GM12878 (cell line): ENCODE measurements at regions not wholly inside any gene's neighbourhood (a gene's known extent, or its start where the extent isn't known, plus 50 kb on each side); places are given as distances from the start of the nearest gene placed in this dataset.

Source experiments
- ATAC-seq: fragments of 200-7000 bp; cut with Tn5 transposase; 3 replicates; pipeline ENCODE4 v1.9.1; 2020; ENCODE audit warnings: mild to moderate bottlenecking, moderate library complexity
- BruUV-seq: library from RNA; stranded (reverse); fragments of 400-500 nt; replicated peaks from 2 replicates; lab custom pipeline; 2021; lab: Mats Ljungman, UMichigan
- CTCF ChIA-PET: fragments of 300-600 bp; sonication (Branson Sonifier 250); formaldehyde crosslinking; extraction: SDS; loops from one replicate; lab custom pipeline; 2021; ENCODE audit warnings: inconsistent platforms; lab: Yijun Ruan, JAX
- POLR2A ChIA-PET: fragments of 350-600 bp; formaldehyde crosslinking; extraction: SDS; loops from one replicate; lab custom pipeline; 2021; ENCODE audit warnings: inconsistent platforms; lab: Charles Lee
- RAD21 ChIA-PET: fragments of 300-600 bp; sonication (Branson Sonifier 250); formaldehyde crosslinking; loops from one replicate; lab custom pipeline; 2023; ENCODE audit warnings: antibody characterized with exemption; ENCODE audit not compliant: unreplicated experiment; lab: Charles Lee
- SMC1A ChIA-PET: fragments of 300-600 bp; sonication (Branson Sonifier 250); formaldehyde crosslinking; loops from one replicate; lab custom pipeline; 2023; ENCODE audit not compliant: unreplicated experiment, uncharacterized antibody; lab: Charles Lee
- DNase-seq: peaks from one replicate; pipeline ENCODE4 v3.0.0-alpha.2; 2011; ENCODE audit warnings: low read depth, low spot score
- FAIRE-seq: peaks from 3 replicates; lab custom pipeline; 2011; peaks lifted over from hg19 to GRCh38; lab: Jason Lieb, UNC
- H2AFZ ChIP-seq: 2 replicates; pipeline ENCODE4 v1.6.0; 2011; ENCODE audit warnings: low read depth, low read length, control low read depth; ENCODE audit not compliant: control insufficient read depth
- H3K27ac ChIP-seq: 2 replicates; pipeline ENCODE4 v1.5.1; 2011; ENCODE audit warnings: control low read depth; ENCODE audit not compliant: control insufficient read depth, insufficient read depth
- H3K27me3 ChIP-seq, 2 experiments: replicated peaks in 1 of 2; 2 replicates each; pipeline versions ENCODE4 v1.6.0 to v1.6.1; 2011; ENCODE audit warnings: low read length in 1 of 2; ENCODE audit not compliant: control insufficient read depth in 2 of 2, insufficient read depth in 2 of 2
- H3K36me3 ChIP-seq, 2 experiments: 2 replicates each; pipeline ENCODE4 v1.5.1; 2011; ENCODE audit warnings: low read length in 1 of 2; ENCODE audit not compliant: control insufficient read depth in 2 of 2, insufficient read depth in 2 of 2
- H3K4me1 ChIP-seq: 2 replicates; pipeline ENCODE4 v1.6.1; 2011; ENCODE audit warnings: mild to moderate bottlenecking, low read length, moderate library complexity, mixed read lengths; ENCODE audit not compliant: control insufficient read depth, insufficient read depth
- H3K4me2 ChIP-seq: 2 replicates; pipeline ENCODE4 v1.6.0; 2011; ENCODE audit warnings: control low read depth; ENCODE audit not compliant: control insufficient read depth, insufficient read depth
- H3K4me3 ChIP-seq: fragments of 200-600 bp; sonication (generic); 2 replicates; pipeline ENCODE4 v1.5.1; 2016
- H3K79me2 ChIP-seq: 2 replicates; pipeline ENCODE4 v1.6.0; 2011; ENCODE audit warnings: low read length; ENCODE audit not compliant: control insufficient read depth, insufficient read depth
- H3K9ac ChIP-seq: 2 replicates; pipeline ENCODE4 v1.8.0; 2011; ENCODE audit warnings: low read length, control low read depth, mixed read lengths; ENCODE audit not compliant: control insufficient read depth, insufficient read depth
- H3K9me3 ChIP-seq: replicated peaks from 3 replicates; pipeline ENCODE4 v1.5.1; 2011; ENCODE audit warnings: mild to moderate bottlenecking, low read length; ENCODE audit not compliant: control insufficient read depth, insufficient read depth
- H4K20me1 ChIP-seq: 2 replicates; pipeline ENCODE4 v1.6.0; 2011; ENCODE audit not compliant: control insufficient read depth, insufficient read depth
- CEBPZ ChIP-seq: fragments of 150-350 bp; IDR thresholded peaks from 2 replicates; pipeline ENCODE4 v1.6.1; 2016; ENCODE audit warnings: low read depth, low read length
- CHD4 ChIP-seq: fragments of 200-600 bp; sonication (generic); IDR thresholded peaks from 2 replicates; pipeline ENCODE4 v1.6.1; 2016; ENCODE audit warnings: mild to moderate bottlenecking
- FOXM1 ChIP-seq: IDR thresholded peaks from 2 replicates; pipeline ENCODE4 v1.6.1; 2012; ENCODE audit warnings: low read depth, mild to moderate bottlenecking, inconsistent platforms, low read length, moderate library complexity
- GABPA ChIP-seq: IDR thresholded peaks from 2 replicates; pipeline ENCODE4 v1.6.1; 2014; ENCODE audit warnings: antibody characterized with exemption, low read depth, mild to moderate bottlenecking, inconsistent platforms
- GATAD2B ChIP-seq: fragments of 450-650 bp; conservative IDR thresholded peaks from 2 replicates; pipeline ENCODE4 v1.6.1; 2017; ENCODE audit warnings: low read depth, mild to moderate bottlenecking, moderate library complexity
- IRF4 ChIP-seq: IDR thresholded peaks from 2 replicates; pipeline ENCODE4 v1.6.1; 2011; ENCODE audit warnings: low read depth, low read length
- MYB ChIP-seq: fragments of 150-350 bp; IDR thresholded peaks from 2 replicates; pipeline ENCODE4 v1.6.1; 2014; ENCODE audit warnings: mild to moderate bottlenecking, low read depth, low read length, borderline replicate concordance
- PAX5 ChIP-seq: IDR thresholded peaks from 2 replicates; pipeline ENCODE4 v1.6.1; 2011; ENCODE audit warnings: low read depth, low read length, borderline replicate concordance
- PAX8 ChIP-seq: fragments of 450-650 bp; IDR thresholded peaks from 2 replicates; pipeline ENCODE4 v1.6.1; 2017; ENCODE audit warnings: mild to moderate bottlenecking, moderate library complexity
- SUPT20H ChIP-seq: IDR thresholded peaks from 2 replicates; pipeline ENCODE4 v1.6.1; 2011; ENCODE audit warnings: low read depth, mild to moderate bottlenecking, low read length, moderate library complexity, borderline replicate concordance; ENCODE audit not compliant: control insufficient read depth
- USF1 ChIP-seq: IDR thresholded peaks from 2 replicates; pipeline ENCODE4 v1.6.1; 2011; ENCODE audit warnings: borderline replicate concordance, low read depth, mild to moderate bottlenecking, moderate library complexity, mixed read lengths, low read length; ENCODE audit not compliant: insufficient read depth; ENCODE audit errors: extremely low read length
- USF2 ChIP-seq: IDR thresholded peaks from 2 replicates; pipeline ENCODE4 v1.6.1; 2011; ENCODE audit warnings: low read depth, low read length, improper control_type of control experiment, borderline replicate concordance
- WGBS: methylation state at CpG from one replicate; pipeline ENCODE4 v1.1.6; 2016; ENCODE audit warnings: low lambda C conversion rate; ENCODE audit not compliant: insufficient replicate concordance, insufficient coverage; ENCODE audit errors: missing lambda C conversion rate; 5-methylcytosine and 5-hydroxymethylcytosine counted together
- in situ Hi-C: fragments of 300-500 bp; cut with MboI; formaldehyde crosslinking; loops from 9 replicates; pipeline ENCODE4 v1.14.3; 2018; ENCODE audit warnings: mixed read lengths
- intact Hi-C: fragments of 100-400 bp; cut with micrococcal nuclease; formaldehyde crosslinking; loops from one replicate; pipeline ENCODE4 v1.14.2; 2022; ENCODE audit not compliant: unreplicated experiment
- TF ChIP-seq, protein P1 (sequence below): fragments of 450-650 bp; formaldehyde crosslinking; IDR thresholded peaks from 2 replicates; pipeline ENCODE4 v1.5.0; 2022; ENCODE audit warnings: mild to moderate bottlenecking, missing genetic modification characterization
- TF ChIP-seq, protein P2 (sequence below): IDR thresholded peaks from 2 replicates; pipeline ENCODE4 v1.6.1; 2012; ENCODE audit warnings: low read depth, low read length, improper control_type of control experiment

GRCh38 chr20:50335866-50336265 lies 145.2 kb downstream of the CEBPB start:
- in situ Hi-C loops (no loop called here), intact Hi-C loops (no loop called here)
- Histone ChIP-seq H3K79me2 (no peaks in the 10 kb centered on the region), H3K4me2 (no peak overlapping the region), H4K20me1 (no peaks in the 10 kb centered on the region), H3K27ac (no peak overlapping the region), H3K4me3 (no peak overlapping the region), H2AFZ (no peak overlapping the region), H3K9ac (no peak overlapping the region), H3K9me3 (no peaks in the 10 kb centered on the region), H3K27me3 (no peaks in the 10 kb centered on the region; a peak in 1 of 4 replicates), H3K36me3 (no peaks in the 10 kb centered on the region), H3K4me1 (peaks cover 33% of the 10 kb centered on the region)
- DNase-seq (no peak), ATAC-seq (no peak), FAIRE-seq (no peak)
- WGBS = 95% methylated on average over 7 of the region's 7 CpGs
- TF ChIP-seq CHD4 = no peak
- TF ChIP-seq IRF4 = no peak
- TF ChIP-seq PAX5 = no peak
- TF ChIP-seq USF1 = no peak
- no peak for TF ChIP-seq SUPT20H
- TF ChIP-seq MYB = no peak
- TF ChIP-seq PAX8 = no peak
- no peak for TF ChIP-seq GATAD2B
- TF ChIP-seq, protein P1, sequence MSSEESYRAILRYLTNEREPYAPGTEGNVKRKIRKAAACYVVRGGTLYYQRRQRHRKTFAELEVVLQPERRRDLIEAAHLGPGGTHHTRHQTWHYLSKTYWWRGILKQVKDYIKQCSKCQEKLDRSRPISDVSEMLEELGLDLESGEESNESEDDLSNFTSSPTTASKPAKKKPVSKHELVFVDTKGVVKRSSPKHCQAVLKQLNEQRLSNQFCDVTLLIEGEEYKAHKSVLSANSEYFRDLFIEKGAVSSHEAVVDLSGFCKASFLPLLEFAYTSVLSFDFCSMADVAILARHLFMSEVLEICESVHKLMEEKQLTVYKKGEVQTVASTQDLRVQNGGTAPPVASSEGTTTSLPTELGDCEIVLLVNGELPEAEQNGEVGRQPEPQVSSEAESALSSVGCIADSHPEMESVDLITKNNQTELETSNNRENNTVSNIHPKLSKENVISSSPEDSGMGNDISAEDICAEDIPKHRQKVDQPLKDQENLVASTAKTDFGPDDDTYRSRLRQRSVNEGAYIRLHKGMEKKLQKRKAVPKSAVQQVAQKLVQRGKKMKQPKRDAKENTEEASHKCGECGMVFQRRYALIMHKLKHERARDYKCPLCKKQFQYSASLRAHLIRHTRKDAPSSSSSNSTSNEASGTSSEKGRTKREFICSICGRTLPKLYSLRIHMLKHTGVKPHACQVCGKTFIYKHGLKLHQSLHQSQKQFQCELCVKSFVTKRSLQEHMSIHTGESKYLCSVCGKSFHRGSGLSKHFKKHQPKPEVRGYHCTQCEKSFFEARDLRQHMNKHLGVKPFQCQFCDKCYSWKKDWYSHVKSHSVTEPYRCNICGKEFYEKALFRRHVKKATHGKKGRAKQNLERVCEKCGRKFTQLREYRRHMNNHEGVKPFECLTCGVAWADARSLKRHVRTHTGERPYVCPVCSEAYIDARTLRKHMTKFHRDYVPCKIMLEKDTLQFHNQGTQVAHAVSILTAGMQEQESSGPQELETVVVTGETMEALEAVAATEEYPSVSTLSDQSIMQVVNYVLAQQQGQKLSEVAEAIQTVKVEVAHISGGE = no peak
- TF ChIP-seq GABPA = no peak
- no peak for TF ChIP-seq USF2
- no peak for TF ChIP-seq FOXM1
- TF ChIP-seq, protein P2, sequence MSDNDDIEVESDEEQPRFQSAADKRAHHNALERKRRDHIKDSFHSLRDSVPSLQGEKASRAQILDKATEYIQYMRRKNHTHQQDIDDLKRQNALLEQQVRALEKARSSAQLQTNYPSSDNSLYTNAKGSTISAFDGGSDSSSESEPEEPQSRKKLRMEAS = no peak
- TF ChIP-seq CEBPZ = no peak
- SMC1A ChIA-PET = interaction anchor here (1.3 kb wide), 1 partner anchor 14 kb away, joined by 3 read pairs; no protein-coding TSS in a partner anchor
- CTCF ChIA-PET = no interaction called here
- RAD21 ChIA-PET = no interaction called here
- no TSS peak for BruUV-seq
- POLR2A ChIA-PET = interaction anchor here (0.6 kb wide), 1 partner anchor 20 kb away, joined by 7 read pairs; no protein-coding TSS in a partner anchor
